Progenitor cell of endocrine pancreas (in vitro differentiated cells): ENCODE measurements at regions not wholly inside any gene's neighbourhood (a gene's known extent, or its start where the extent isn't known, plus 50 kb on each side); places are given as distances from the start of the nearest gene placed in this dataset.
"Not testable (repeated sequence)": the region's sequence is repeated elsewhere in the genome, so short reads cannot be mapped to it uniquely, and the experiment has no call there.

Experiments used
- DNase-seq: peaks from one replicate; pipeline ENCODE4 v3.0.0; 2021; ENCODE audit warnings: low spot score; ENCODE audit not compliant: unreplicated experiment
- H3K27ac Mint-ChIP-seq: 2 replicates; pipeline ENCODE4 v1.8.0; 2021; ENCODE audit warnings: mild to moderate bottlenecking, moderate library complexity, mixed read lengths
- H3K27me3 Mint-ChIP-seq: 2 replicates; pipeline ENCODE4 v1.8.0; 2021; ENCODE audit warnings: mixed read lengths
- H3K36me3 Mint-ChIP-seq: 2 replicates; pipeline ENCODE4 v1.8.0; 2022; ENCODE audit warnings: mixed read lengths; ENCODE audit not compliant: insufficient read depth
- H3K4me1 Mint-ChIP-seq: 2 replicates; pipeline ENCODE4 v1.8.0; 2021; ENCODE audit warnings: low read depth, mixed read lengths
- H3K4me3 Mint-ChIP-seq: 2 replicates; pipeline ENCODE4 v1.8.0; 2021; ENCODE audit warnings: low read depth, mild to moderate bottlenecking, moderate library complexity, mixed read lengths
- H3K9me3 Mint-ChIP-seq: 2 replicates; pipeline ENCODE4 v1.8.0; 2021; ENCODE audit warnings: low read depth, mixed read lengths
- TF ChIP-seq, protein P1 (sequence below): fragments of 200-600 bp; sonication (generic); IDR thresholded peaks from one replicate; pipeline ENCODE4 v1.5.0; 2021; ENCODE audit warnings: antibody characterized with exemption, mild to moderate bottlenecking; ENCODE audit not compliant: unreplicated experiment

DNA sequence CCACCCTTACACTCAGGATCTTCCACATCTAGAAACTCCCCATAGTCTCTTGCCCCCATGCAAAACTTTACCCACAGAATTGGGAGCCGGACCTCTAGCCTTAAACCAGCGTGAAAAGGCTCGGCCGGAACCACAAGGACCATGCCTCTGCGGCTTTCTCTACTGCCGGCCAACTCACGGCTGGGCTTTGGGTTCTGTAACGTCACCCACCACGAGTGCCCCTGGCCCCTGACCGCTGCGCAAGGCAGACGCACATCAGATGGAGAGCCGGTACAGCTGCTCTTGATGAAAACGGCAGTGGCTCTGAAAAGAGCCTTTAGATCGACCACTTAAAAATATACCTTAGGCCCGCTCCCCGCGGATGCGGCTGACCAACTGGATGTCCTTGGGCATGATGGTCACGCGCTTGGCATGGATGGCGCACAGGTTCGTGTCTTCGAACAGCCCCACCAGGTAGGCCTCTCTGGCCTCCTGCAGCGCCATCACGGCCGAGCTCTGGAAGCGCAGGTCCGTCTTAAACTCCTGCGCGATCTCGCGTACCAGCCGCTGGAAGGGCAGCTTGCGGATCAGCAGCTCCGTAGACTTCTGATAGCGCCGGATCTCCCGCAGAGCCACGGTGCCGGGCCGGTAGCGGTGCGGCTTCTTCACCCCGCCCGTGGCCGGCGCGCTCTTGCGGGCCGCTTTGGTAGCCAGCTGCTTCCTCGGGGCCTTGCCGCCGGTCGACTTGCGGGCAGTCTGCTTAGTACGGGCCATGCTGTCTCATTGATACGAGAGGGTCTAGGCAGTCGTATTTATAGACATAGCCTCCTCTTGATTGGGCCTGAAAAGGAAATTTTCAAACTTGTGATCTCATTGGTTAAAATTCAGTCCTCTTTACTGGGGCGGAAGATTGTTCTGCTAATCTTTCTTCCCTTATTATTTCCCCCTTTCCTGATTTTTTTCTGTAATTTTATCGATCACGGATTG is 66.3 kb downstream of the FAM72C start:
- not testable (repeated sequence) for H3K9me3 Mint-ChIP-seq, DNase-seq, H3K36me3 Mint-ChIP-seq, H3K4me3 Mint-ChIP-seq, H3K4me1 Mint-ChIP-seq, H3K27me3 Mint-ChIP-seq, H3K27ac Mint-ChIP-seq

DNA sequence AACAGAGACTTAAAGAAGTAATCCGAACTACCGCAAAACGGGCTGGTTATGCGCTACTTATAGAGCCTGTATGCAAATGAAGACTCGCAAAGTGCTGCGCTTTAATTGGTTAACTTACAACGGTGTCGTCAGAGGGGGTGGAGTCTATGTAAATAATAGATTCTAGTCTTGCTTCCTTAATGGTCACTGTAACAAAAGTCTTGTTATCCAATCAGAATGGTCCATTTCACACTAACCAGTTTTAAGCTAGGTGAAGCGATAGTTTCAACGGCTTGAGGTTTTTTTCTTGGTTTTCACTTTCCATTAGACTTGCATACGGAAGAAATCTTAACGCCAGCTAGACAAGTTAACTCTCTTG is 67.2 kb downstream of the FAM72C start:
- H3K27me3 Mint-ChIP-seq, H3K4me1 Mint-ChIP-seq, H3K27ac Mint-ChIP-seq, H3K9me3 Mint-ChIP-seq, H3K36me3 Mint-ChIP-seq, DNase-seq, H3K4me3 Mint-ChIP-seq: not testable (repeated sequence)

DNA sequence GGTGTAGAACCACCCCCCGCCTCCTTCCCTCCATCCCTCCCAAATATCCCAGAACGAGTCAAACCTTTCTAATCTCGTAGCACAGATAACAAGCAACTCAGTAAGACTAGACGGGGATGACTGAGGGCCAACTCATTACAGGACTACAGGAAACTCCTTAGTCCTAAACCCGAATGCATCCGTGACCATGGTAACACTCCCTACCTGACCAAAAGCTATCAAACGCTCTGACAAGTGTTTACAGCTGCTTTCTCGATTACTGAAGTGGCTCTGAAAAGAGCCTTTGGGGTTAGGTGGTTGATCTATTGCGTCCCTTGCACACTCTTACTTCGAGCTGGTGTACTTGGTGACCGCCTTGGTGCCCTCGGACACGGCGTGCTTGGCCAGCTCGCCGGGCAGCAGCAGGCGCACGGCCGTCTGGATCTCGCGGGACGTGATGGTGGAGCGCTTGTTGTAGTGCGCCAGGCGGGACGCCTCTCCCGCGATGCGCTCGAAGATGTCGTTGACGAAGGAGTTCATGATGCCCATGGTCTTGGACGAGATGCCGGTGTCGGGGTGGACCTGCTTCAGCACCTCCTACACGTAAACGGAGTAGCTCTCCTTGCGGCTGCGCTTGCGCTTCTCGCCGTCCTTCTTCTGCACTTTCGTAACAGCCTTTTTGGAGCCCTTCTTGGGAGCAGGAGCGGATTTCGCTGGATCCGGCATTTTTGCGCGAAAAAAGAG is 67.7 kb downstream of the FAM72C start:
- not testable (repeated sequence) for H3K4me3 Mint-ChIP-seq, DNase-seq, H3K4me1 Mint-ChIP-seq, H3K36me3 Mint-ChIP-seq, H3K27me3 Mint-ChIP-seq, H3K9me3 Mint-ChIP-seq, H3K27ac Mint-ChIP-seq

DNA sequence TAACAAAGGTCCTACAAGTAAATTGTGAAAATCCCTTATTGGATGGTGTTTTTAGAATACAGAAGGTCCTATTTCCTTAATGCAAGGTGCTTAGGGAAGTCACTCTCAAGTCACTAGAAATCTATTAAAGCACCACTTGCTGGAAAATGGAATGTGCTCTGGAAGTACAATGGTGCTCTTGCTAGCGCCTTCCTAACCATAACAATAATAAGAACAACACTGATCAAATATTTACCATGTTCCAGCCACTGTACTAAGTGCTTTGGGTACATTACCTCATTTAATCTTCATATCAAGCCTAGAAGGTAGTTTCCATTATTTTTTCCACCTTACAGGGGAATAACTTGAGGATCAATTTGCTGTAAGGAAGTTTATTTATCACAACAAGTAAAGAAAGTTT is 75.4 kb downstream of the FAM72C start:
- H3K27ac Mint-ChIP-seq, H3K9me3 Mint-ChIP-seq, H3K4me3 Mint-ChIP-seq, DNase-seq, H3K27me3 Mint-ChIP-seq, H3K36me3 Mint-ChIP-seq, H3K4me1 Mint-ChIP-seq: not testable (repeated sequence)

DNA sequence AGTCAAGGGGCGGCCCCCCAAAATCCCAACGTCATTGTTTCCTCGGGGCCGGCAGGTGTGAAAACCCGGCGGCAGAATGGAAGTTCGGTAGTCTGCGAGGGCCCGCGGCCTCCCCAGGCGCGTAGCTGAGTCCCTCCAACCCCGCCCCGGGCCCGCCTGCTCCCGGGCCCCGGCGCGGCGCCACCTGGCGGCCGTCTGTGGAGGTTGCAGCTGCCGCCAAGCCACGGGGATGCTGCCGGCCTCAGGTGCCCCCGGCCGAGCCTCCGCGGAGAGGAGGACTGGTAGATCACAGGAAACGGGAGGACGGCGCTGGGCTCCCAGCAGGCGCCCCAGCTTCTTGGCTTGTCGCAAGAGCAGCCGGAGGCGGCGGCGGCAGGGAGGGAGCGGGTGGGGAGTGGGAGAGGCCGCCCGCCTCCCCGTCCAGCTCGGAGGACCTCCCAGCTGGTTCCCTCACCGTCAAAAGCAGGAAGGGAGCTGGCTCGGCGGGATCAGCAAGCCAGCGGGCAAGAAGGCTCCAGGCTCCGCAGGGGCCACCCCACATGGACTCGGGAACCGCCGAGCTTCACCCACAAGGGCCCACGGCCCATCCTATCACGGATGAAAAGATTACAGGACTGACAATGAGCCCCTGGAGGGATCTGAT is 86.7 kb downstream of the FAM72C start:
- H3K4me1 Mint-ChIP-seq, H3K36me3 Mint-ChIP-seq, H3K9me3 Mint-ChIP-seq, H3K27me3 Mint-ChIP-seq, H3K27ac Mint-ChIP-seq: not testable (repeated sequence)
- peak overlapping the region; percentile 41 for H3K4me3 Mint-ChIP-seq
- DNase-seq, result peak; percentile 62
- TF ChIP-seq, protein P1, sequence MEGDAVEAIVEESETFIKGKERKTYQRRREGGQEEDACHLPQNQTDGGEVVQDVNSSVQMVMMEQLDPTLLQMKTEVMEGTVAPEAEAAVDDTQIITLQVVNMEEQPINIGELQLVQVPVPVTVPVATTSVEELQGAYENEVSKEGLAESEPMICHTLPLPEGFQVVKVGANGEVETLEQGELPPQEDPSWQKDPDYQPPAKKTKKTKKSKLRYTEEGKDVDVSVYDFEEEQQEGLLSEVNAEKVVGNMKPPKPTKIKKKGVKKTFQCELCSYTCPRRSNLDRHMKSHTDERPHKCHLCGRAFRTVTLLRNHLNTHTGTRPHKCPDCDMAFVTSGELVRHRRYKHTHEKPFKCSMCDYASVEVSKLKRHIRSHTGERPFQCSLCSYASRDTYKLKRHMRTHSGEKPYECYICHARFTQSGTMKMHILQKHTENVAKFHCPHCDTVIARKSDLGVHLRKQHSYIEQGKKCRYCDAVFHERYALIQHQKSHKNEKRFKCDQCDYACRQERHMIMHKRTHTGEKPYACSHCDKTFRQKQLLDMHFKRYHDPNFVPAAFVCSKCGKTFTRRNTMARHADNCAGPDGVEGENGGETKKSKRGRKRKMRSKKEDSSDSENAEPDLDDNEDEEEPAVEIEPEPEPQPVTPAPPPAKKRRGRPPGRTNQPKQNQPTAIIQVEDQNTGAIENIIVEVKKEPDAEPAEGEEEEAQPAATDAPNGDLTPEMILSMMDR, result peak; percentile 42

DNA sequence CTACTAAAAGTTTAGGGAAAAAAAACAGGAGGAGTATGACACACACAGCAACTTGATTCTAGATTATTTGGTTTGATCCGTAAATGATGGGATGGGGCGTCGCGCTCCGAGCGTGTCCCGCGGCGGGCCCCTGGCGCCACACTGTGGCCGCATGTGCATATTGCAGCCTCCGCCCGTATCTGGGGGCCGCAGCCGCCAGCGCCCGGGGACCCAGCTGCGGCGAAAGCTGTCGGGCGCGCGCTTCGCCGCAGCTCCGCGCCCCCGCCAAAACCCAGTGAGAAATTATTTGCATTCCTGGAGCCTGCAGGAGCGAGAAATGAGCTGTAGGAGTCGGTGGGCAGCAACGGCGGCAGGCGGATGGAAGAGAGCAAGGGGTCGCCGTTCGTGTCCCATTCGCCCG is 87.3 kb downstream of the FAM72C start:
- H3K4me3 Mint-ChIP-seq, result peak overlapping the region; percentile 49

DNA sequence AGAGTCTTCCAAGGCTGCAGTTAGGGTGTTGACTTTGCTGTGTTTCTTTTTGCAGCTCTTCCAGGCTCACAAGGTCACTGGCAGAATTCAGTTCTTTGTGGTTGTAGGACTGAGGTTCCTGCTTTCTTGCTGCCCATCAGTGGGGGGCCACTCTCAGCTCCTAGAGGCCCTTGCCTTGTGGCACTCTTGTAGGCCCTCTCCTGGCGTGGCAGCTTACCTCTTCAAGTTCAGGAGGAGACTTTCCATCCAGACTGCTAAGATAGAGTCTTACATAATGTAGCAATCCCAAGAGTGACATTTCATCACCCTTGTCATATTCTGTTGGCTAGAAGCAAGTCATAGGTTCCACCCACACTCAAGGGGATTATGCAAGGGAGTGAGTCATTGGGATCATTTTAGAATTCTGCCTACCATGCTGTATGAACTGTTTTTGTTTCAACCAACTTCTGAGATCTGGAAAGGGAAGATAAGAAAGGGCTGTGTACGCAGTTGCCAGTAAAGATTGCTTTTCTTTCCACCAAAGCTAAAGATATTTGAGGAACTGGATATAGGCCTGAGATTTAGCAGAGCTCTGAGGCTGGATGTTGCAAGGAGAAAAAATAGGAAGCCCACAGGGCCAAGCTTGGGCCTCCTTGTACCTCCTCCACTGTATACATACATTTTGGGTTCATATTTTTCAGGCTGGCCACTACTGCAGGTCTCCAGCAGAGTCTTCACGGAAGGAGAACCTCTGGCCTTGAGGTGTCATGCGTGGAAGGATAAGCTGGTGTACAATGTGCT is 91.8 kb downstream of the FAM72C start:
- DNase-seq, H3K4me1 Mint-ChIP-seq, H3K36me3 Mint-ChIP-seq, H3K9me3 Mint-ChIP-seq, H3K4me3 Mint-ChIP-seq, H3K27me3 Mint-ChIP-seq, H3K27ac Mint-ChIP-seq: not testable (repeated sequence)

More for the DNA sequence above, 87.3 kb downstream of the FAM72C start:
- TF ChIP-seq, protein P1, result peak; percentile 34
- H3K27ac Mint-ChIP-seq, result peak overlapping the region; percentile 18
- not testable (repeated sequence) for H3K36me3 Mint-ChIP-seq, H3K4me1 Mint-ChIP-seq, H3K9me3 Mint-ChIP-seq, H3K27me3 Mint-ChIP-seq
- peak; percentile 17 for DNase-seq

DNA sequence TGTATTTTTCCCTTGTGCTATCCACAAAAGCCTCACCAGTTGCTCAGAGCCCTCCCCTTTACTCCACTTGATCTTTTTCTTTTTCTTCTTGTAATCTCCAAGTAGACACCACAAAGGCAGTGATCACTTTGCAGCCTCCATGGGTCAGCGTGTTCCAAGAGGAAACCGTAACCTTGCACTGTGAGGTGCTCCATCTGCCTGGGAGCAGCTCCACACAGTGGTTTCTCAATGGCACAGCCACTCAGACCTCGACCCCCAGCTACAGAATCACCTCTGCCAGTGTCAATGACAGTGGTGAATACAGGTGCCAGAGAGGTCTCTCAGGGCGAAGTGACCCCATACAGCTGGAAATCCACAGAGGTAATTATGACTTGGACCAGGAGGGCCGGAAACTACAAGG is 95.8 kb downstream of the FAM72C start:
- not testable (repeated sequence) for DNase-seq, H3K36me3 Mint-ChIP-seq, H3K4me1 Mint-ChIP-seq, H3K9me3 Mint-ChIP-seq, H3K27me3 Mint-ChIP-seq, H3K27ac Mint-ChIP-seq, H3K4me3 Mint-ChIP-seq

DNA sequence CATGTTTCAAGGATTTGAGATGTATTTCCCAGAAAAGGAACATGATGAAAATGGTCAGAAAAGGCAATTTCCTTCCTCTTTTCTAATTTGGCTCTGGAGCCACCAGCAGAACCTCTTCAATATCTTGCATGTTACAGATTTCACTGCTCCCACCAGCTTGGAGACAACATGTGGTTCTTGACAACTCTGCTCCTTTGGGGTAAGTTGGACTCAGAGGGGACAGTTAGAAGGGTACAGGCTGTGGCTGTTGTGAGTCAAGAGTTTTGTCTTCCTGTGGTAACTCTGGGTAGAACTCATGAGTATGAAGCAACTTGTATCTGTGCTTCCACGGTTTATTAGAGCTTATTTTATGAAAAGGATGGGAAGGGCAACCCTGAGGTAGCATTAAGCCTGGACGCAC is 97.2 kb downstream of the FAM72C start:
- not testable (repeated sequence) for H3K9me3 Mint-ChIP-seq, H3K4me3 Mint-ChIP-seq, H3K4me1 Mint-ChIP-seq, DNase-seq, H3K27ac Mint-ChIP-seq, H3K27me3 Mint-ChIP-seq, H3K36me3 Mint-ChIP-seq

DNA sequence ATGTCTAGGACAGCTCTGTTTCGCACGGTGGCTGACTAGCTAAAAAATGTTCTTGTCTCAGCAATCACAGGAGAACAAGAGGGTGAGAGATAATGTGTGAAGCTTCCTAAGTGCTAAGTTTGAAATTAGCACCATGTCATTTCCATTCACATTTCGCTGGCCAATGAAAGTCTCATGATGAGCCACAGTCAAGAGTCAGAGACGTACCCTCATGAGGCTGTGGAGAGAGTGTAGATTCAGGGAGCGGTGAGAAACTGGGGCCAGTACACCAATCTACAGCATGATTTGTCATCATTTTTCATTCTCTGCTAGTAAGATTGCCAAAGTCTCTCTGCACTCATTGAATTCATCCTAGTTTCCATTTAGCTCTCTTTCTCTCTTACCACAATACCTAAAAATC is 98.1 kb downstream of the FAM72C start:
- H3K4me1 Mint-ChIP-seq, H3K36me3 Mint-ChIP-seq, H3K9me3 Mint-ChIP-seq, H3K4me3 Mint-ChIP-seq, DNase-seq, H3K27me3 Mint-ChIP-seq, H3K27ac Mint-ChIP-seq: not testable (repeated sequence)
